Heart left ventricle (tissue), 13 donors: ENCODE measurements at regions not wholly inside any gene's neighbourhood (a gene's known extent, or its start where the extent isn't known, plus 50 kb on each side); places are given as distances from the start of the nearest gene placed in this dataset.

Experiments
- POLR2A ChIP-seq, 2 donors: fragments of 450-650 bp; IDR thresholded peaks; one replicate each; pipeline ENCODE4 v1.6.1; 2017; ENCODE audit warnings: antibody characterized with exemption in 2 of 2, mild to moderate bottlenecking in 2 of 2, moderate library complexity in 2 of 2
- TF ChIP-seq, protein P1 (sequence below), 12 donors: fragments of 200-600 bp; sonication (generic) in 4 of 12; IDR thresholded peaks; one replicate each; pipeline versions ENCODE4 v1.5.0 to v1.8.0; 2018 to 2022; ENCODE audit warnings: antibody characterized with exemption in 12 of 12, mild to moderate bottlenecking in 5 of 12
- donor health status: ischemic (EF 13 %, LVEDD 7.1; RV severe dilation, severe dysfunction).
- donor health status: DM: no; HTN: yes; CAD: no.
- donor health status: DM: no; HTN: no; CAD: no.
- donor health status: ischemic (EF 25% LVEDD 6.9; RV normal size, moderate dysfunction).
- donor health status: ischemic (EF 25% LVEDD 5.7; RV mildly dilated, moderate dysfunction).
- donor health status: ischemic (EF 35%, LVEDD 5.7; RV mildly dilated, moderate dysfunction).
- donor health status: nonischemic (EF 11% LVEDD 7.7; RV severe dilation, severe dysfunction).
- donor health status: DM: yes; HTN: yes; CAD: no.
- donor health status: PGD.
- donor health status: ischemic (EF 29% LVEDD 5.4; RV normal size, mild dysfunction).
- donor health status: nonischemic (EF 23%, LVEDD 6.1; RV moderate dilation, normal function).

- TF ChIP-seq, protein P1, sequence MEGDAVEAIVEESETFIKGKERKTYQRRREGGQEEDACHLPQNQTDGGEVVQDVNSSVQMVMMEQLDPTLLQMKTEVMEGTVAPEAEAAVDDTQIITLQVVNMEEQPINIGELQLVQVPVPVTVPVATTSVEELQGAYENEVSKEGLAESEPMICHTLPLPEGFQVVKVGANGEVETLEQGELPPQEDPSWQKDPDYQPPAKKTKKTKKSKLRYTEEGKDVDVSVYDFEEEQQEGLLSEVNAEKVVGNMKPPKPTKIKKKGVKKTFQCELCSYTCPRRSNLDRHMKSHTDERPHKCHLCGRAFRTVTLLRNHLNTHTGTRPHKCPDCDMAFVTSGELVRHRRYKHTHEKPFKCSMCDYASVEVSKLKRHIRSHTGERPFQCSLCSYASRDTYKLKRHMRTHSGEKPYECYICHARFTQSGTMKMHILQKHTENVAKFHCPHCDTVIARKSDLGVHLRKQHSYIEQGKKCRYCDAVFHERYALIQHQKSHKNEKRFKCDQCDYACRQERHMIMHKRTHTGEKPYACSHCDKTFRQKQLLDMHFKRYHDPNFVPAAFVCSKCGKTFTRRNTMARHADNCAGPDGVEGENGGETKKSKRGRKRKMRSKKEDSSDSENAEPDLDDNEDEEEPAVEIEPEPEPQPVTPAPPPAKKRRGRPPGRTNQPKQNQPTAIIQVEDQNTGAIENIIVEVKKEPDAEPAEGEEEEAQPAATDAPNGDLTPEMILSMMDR (IDR thresholded peaks at IDR 0.05), result no peak
- TF ChIP-seq POLR2A (IDR thresholded peaks at IDR 0.05), result no peak
These were observed 84.4 kb upstream of the PRMT6 start for GRCh38 chr1:106972074-106972473.
